ENCODE measurements at regions not wholly inside any gene's neighbourhood (a gene's known extent, or its start where the extent isn't known, plus 50 kb on each side); places are given as distances from the start of the nearest gene placed in this dataset.
"Not testable (repeated sequence)": the region's sequence is repeated elsewhere in the genome, so short reads cannot be mapped to it uniquely, and the experiment has no call there.

- DNase-seq = no peak
These were observed 58.7 kb downstream of the EDN1 start for GRCh38 chr6:12348530-12349511.

GRCh38 chr6:12350644-12351170 lies 60.5 kb downstream of the EDN1 start:
- DNase-seq = no peak

DNA sequence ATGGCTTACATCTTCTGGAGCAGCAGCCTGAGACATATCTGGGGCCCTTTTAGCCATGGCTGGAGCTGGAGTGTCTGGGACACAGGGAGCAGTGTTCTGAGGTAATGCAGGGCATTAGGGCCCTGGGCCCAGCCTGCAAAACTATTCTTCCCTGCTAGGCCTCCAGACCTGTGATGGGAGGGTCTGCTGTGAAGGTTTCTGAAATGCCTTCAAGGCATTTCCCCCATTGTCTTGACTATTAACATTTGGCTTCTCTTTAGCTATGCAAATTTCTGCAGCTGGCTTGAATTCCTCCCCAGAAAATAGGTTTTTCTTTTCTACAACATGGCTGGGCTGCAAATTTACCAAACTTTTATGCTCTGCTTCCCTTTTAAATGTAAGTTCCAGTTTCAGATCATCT lies 61.5 kb downstream of the EDN1 start:
- DNase-seq = no peak

DNA sequence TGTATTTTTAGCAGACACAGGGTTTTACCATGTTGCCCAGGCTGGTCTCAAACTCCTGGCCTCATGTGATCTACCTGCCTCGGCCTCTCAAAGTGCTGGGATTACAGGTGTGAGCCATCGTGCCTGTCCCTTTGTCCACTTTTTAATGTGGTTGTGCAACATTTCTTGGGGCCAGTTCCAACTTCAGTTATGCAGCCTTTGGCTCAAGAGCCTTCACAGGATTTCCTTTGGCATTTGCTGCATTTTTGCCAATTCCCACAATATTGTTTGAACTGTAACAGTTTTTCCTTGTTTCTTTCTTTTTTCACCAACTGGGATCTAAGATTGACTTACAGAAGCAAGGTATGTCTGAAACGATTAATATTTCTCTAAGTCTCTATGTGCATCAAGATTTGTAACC lies 63.6 kb downstream of the EDN1 start:
- DNase-seq = no peak

DNA sequence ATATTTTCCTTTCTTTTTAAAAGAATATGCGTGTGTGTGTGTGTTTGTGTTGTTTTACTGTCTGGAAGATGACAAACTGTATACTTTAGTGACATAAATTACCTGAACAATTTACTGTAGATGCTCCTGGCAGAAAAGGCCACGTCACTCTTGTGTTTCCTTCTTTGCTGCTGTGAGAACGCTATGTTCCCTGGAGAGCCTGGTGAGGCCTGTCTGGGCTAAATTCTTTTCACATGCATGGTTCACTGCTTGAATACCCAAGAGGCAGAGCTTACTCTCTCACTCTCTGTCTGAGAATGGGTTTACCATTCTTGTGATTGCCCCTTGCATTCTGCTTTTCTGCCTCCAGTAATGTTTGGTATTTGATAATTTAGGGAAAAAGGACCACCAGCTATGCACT lies 64.3 kb downstream of the EDN1 start:
- DNase-seq = no peak

GRCh38 chr6:12355354-12355753 lies 65.2 kb downstream of the EDN1 start:
- no peak for DNase-seq

DNA sequence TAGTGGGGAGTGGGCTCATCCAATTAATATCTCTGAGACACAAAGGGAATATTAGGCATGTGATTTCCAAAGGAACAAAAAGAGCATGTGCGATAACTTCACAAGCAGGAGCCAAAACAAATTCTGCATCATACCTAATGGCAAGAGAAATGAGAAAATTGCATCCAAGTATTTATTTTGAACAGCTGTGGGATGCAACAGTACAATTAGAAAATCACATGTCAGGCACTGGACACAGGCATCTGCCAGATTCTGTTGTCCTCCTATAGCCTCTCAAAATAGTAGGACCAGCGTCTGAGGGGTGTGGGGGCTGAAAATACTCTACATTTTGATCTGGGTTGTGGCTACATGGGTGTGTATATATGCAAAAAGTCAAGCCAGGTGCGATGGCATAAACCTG lies 66.3 kb downstream of the EDN1 start:
- no peak for DNase-seq

- no peak for DNase-seq
These were observed 67.1 kb downstream of the EDN1 start for GRCh38 chr6:12356983-12357972.

- DNase-seq = no peak
These were observed 68.9 kb downstream of the EDN1 start for GRCh38 chr6:12359036-12359435.

- DNase-seq = no peak
These were observed 71.0 kb downstream of the EDN1 start for GRCh38 chr6:12361042-12361765.

DNA sequence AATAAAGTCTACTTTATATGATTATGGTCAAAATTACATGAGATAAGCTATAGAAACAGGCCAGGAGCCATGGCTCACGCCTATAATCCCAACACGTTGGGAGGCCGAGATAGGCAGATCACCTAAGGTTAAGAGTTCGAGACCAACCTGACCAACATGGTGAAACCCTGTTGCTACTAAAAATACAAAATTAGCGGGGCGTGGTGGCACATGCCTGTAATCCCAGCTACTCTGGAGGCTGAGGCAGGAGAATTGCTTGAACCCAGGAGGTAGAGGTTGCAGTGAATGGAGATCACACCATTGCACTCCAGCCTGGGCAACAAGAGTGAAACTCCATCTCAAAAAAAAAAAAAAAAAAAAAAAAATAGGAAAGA lies 73.1 kb downstream of the EDN1 start:
- DNase-seq = not testable (repeated sequence)

GRCh38 chr6:12363651-12364381 lies 73.7 kb downstream of the EDN1 start:
- DNase-seq = no peak

DNA sequence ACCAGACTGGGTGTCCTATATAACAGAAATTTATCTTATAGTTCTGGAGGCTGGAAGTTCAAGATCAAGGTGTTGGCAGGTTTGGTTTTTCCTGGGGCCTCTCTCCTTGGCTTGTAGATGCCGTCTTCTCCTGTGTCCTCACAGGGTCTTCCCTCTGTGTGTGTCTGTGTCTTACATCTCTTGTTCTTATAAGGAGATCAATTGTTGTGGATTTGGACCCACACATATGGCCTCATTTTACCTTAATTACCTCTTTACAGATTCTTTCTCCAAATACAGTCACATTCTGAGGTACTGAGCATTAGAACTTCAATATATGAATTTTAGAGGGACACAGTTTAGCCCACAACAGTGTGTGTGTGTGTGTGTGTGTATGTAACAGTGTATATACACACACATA lies 74.5 kb downstream of the EDN1 start:
- DNase-seq = no peak

DNA sequence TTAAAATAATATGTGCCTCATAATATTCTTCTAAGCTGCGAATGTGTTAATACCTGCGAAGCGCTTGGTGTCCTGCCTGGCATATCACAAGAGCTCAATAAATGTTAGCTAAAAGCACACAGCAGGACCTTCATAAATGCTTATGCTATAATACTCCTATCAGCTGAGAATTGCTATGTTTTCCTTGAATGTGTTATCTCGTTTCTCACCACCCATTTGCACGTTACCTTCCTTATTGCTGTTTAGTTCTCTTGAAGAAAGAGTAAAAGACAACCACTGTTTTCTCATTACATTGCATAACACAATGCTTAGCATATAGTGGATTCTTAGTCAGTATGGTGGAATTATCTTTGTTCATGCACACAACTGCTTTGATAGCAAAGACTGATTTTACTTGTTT lies 76.6 kb downstream of the EDN1 start:
- no peak for DNase-seq

- no peak for DNase-seq
These were observed 77.3 kb downstream of the EDN1 start for GRCh38 chr6:12367412-12367811.

DNA sequence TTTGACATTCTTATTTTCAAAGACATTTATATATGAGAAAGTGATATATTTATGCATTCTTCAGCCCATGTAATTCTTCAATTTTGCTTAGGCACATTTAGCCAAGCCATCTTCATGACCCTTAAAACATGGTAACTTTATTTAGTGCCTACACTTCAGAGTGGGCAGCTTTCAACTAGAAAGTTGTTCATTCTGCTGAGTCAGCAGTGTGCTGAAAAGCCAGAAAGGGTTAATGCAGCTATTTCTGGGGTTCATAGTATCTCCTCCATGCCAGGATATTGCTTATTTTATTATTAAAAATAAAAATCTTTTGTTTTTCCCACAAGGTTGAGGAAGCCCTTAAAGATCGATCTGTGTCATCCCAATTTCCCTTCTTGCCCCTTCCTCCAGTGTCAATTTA lies 79.2 kb downstream of the EDN1 start:
- no peak for DNase-seq

GRCh38 chr6:12369781-12370262 lies 79.7 kb downstream of the EDN1 start:
- DNase-seq = no peak

- no peak for DNase-seq
These were observed 81.0 kb downstream of the EDN1 start for GRCh38 chr6:12371151-12371550.

DNA sequence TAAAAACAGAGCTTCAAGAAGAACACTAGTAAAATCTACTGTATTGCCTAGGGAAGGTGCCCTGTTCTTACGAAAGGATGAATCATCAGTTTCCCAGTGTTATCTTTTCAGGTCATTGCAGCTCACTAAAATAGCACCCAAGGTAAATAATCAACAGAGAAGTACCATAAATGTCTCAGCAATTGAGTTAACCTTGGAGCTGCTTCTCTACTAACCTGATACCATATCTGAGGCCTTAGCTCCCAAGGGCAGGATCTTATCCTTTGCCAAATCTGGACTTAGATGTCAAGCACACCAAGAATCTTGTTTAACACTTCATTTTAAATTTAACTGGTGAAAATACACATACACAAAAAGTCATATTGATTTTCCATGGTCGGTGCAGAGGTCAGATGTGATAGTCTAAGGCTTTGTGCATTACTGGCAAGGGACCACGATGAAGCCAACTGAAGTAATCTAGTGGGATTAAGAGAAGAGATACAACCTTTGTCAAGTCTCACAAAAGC lies 81.5 kb downstream of the EDN1 start:
- DNase-seq = no peak

DNA sequence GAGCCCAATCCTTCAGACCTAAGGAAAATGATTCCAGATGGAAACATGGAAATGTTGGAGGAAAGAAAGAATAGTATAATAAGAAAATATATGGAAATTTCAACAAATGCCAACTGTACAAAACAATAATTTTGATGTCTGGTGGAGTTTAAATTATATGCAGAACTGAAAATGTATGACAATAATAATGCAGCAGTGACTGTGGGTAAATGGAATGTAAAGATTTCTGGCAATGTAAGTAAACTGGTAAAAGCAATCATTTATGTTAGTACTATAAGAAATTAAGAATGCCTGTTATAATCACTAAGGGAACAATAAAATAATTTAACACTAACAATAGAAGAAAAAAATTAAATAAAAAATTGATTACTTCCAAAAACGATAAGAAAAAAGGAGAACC lies 89.0 kb downstream of the EDN1 start:
- DNase-seq = no peak

- no peak for DNase-seq
These were observed 91.4 kb downstream of the EDN1 start for GRCh38 chr6:12381587-12381986.

DNA sequence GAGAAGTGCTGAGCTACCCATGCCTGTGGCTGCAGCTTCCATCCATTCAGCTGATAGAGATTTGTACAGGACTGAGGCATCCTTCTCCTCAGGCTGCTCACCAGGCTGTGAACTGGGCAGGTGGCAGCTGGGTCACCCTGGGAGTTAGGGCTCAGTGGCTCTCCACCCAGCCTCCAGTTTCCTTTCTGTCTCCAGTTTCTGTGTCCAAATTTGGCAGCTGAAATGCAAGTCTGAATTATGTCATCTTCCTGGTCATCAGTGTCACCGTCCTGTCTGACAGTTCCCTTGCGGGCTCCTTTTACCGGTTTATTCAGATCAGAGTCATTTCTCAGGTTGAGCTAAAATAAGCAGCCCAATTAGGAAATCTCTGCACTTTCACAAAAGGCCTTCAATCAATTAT lies 93.3 kb downstream of the EDN1 start:
- no peak for DNase-seq
